Fibroblast of lung (primary cell): ENCODE measurements at regions not wholly inside any gene's neighbourhood (a gene's known extent, or its start where the extent isn't known, plus 50 kb on each side); places are given as distances from the start of the nearest gene placed in this dataset.

ENCODE experiments used
- EZH2 ChIP-seq: IDR thresholded peaks from 2 replicates; pipeline ENCODE4 v1.5.1; 2012; ENCODE audit warnings: low read length, control low read depth, mild to moderate bottlenecking; ENCODE audit errors: missing control alignments
- TF ChIP-seq, protein P1 (sequence below), 2 donors: IDR thresholded peaks in 1 of 2; conservative IDR thresholded peaks in 1 of 2; 1 replicate in 1 of 2; 2 replicates in 1 of 2; pipeline ENCODE4 v1.5.1; 2011 to 2012; ENCODE audit warnings: low read length in 2 of 2, control low read depth in 1 of 2, inconsistent platforms in 1 of 2, low read depth in 1 of 2, mild to moderate bottlenecking in 1 of 2

DNA sequence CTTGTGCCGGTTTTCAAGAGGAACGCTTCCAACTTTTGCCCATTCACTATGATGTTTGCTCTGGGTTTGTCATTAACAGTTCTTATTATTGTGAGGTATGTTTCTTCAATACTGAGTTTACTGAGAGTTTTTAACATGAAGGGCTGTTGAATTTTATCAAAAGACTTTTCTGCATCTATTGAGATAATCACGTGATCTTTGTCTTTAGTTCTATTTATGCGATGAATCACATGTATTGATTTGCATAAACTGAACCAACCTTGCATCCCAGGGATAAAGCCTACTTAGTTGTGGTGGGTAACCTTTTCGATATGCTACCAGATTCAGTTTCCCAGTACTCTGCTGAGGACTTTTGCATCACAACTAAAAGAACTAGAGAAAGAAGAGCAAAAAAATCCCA, 318.0 kb downstream of the GASK1B start:
- TF ChIP-seq, protein P1, sequence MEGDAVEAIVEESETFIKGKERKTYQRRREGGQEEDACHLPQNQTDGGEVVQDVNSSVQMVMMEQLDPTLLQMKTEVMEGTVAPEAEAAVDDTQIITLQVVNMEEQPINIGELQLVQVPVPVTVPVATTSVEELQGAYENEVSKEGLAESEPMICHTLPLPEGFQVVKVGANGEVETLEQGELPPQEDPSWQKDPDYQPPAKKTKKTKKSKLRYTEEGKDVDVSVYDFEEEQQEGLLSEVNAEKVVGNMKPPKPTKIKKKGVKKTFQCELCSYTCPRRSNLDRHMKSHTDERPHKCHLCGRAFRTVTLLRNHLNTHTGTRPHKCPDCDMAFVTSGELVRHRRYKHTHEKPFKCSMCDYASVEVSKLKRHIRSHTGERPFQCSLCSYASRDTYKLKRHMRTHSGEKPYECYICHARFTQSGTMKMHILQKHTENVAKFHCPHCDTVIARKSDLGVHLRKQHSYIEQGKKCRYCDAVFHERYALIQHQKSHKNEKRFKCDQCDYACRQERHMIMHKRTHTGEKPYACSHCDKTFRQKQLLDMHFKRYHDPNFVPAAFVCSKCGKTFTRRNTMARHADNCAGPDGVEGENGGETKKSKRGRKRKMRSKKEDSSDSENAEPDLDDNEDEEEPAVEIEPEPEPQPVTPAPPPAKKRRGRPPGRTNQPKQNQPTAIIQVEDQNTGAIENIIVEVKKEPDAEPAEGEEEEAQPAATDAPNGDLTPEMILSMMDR (conservative IDR thresholded peaks at IDR 0.05 in 1 of 2, IDR thresholded peaks at IDR 0.05 in 1 of 2; ENCODE audit: low read depth in 1 of 2, low read length in 2 of 2) = no peak
- no peak for TF ChIP-seq EZH2
